Thyroid gland (tissue), 4 donors: ENCODE measurements at regions not wholly inside any gene's neighbourhood (a gene's known extent, or its start where the extent isn't known, plus 50 kb on each side); places are given as distances from the start of the nearest gene placed in this dataset.

Source experiments
- CTCF ChIP-seq, 6 experiments: fragments of 200-600 bp in 3 of 6; fragments of 450-650 bp in 3 of 6; sonication (generic) in 3 of 6; IDR thresholded peaks; one replicate each; pipeline ENCODE4 v1.5.1; 2016 to 2019; ENCODE audit warnings: antibody characterized with exemption in 6 of 6, mild to moderate bottlenecking in 2 of 6, inconsistent platforms in 1 of 6, moderate library complexity in 1 of 6
- POLR2A ChIP-seq, 2 donors: fragments of 450-650 bp; IDR thresholded peaks; one replicate each; pipeline ENCODE4 v1.6.1; 2017; ENCODE audit warnings: antibody characterized with exemption in 2 of 2, mild to moderate bottlenecking in 2 of 2, moderate library complexity in 1 of 2

- TF ChIP-seq POLR2A (IDR thresholded peaks at IDR 0.05) (no peak), CTCF (IDR thresholded peaks at IDR 0.05) (no peak)
These were observed 104.2 kb upstream of the TET2 start for GRCh38 chr4:105042451-105042850.
